K562 (cell line): ENCODE measurements at regions not wholly inside any gene's neighbourhood (a gene's known extent, or its start where the extent isn't known, plus 50 kb on each side); places are given as distances from the start of the nearest gene placed in this dataset.

ENCODE experiments used
- ARID2 ChIP-seq: fragments of 450-650 bp; IDR thresholded peaks from 2 replicates; pipeline ENCODE4 v1.6.1; 2017; ENCODE audit warnings: antibody characterized with exemption, mild to moderate bottlenecking
- CBFA2T2 ChIP-seq: fragments of 450-650 bp; conservative IDR thresholded peaks from 2 replicates; pipeline ENCODE4 v1.6.1; 2017; ENCODE audit warnings: mild to moderate bottlenecking
- CTBP1 ChIP-seq: fragments of 450-650 bp; IDR thresholded peaks from 2 replicates; pipeline ENCODE4 v1.6.1; 2016; ENCODE audit warnings: borderline replicate concordance
- DPF2 ChIP-seq: fragments of 450-650 bp; IDR thresholded peaks from 2 replicates; pipeline ENCODE4 v1.6.1; 2016
- ELK3 ChIP-seq: fragments of 450-650 bp; formaldehyde crosslinking; IDR thresholded peaks from 2 replicates; pipeline ENCODE4 v1.4.0; 2020; ENCODE audit warnings: mild to moderate bottlenecking
- ETV1 ChIP-seq: fragments of 450-650 bp; conservative IDR thresholded peaks from 2 replicates; pipeline ENCODE4 v1.6.1; 2016; ENCODE audit warnings: missing genetic modification characterization, control low read depth, low read depth, missing compliant biosample characterization
- HDAC3 ChIP-seq: fragments of 450-650 bp; IDR thresholded peaks from 2 replicates; pipeline ENCODE4 v1.6.1; 2018; ENCODE audit warnings: borderline replicate concordance, mild to moderate bottlenecking, moderate library complexity; ENCODE audit not compliant: partially characterized antibody
- KHSRP ChIP-seq: fragments of 450-650 bp; IDR thresholded peaks from 2 replicates; pipeline ENCODE4 v1.6.1; 2017
- MAFG ChIP-seq: fragments of 450-650 bp; conservative IDR thresholded peaks from 2 replicates; pipeline ENCODE4 v1.6.1; 2016; ENCODE audit warnings: missing genetic modification characterization, missing compliant biosample characterization
- NRF1 ChIP-seq, 2 experiments: fragments of 450-650 bp; IDR thresholded peaks in 1 of 2; conservative IDR thresholded peaks in 1 of 2; 2 replicates each; pipeline ENCODE4 v1.6.1; 2014; ENCODE audit warnings: mild to moderate bottlenecking in 2 of 2
- RERE ChIP-seq: sonication (generic); formaldehyde crosslinking; IDR thresholded peaks from 2 replicates; pipeline ENCODE4 v1.8.0; 2023; ENCODE audit warnings: missing genetic modification reagents, mild to moderate bottlenecking, borderline replicate concordance
- YY1 ChIP-seq, 3 experiments: IDR thresholded peaks; 2 replicates each; pipeline ENCODE4 v1.6.1; 2011; ENCODE audit warnings: low read length in 2 of 3, mild to moderate bottlenecking in 2 of 3, moderate library complexity in 2 of 3, borderline replicate concordance in 1 of 3, control low read depth in 1 of 3, low read depth in 1 of 3; ENCODE audit not compliant: insufficient read depth in 3 of 3, insufficient replicate concordance in 2 of 3, control insufficient read depth in 1 of 3, insufficient read length in 1 of 3; ENCODE audit errors: extremely low read depth in 1 of 3
- ZBTB2 ChIP-seq: fragments of 450-650 bp; IDR thresholded peaks from 2 replicates; pipeline ENCODE4 v1.6.1; 2016; ENCODE audit warnings: antibody characterized with exemption
- ZBTB8A ChIP-seq: fragments of 450-650 bp; IDR thresholded peaks from 2 replicates; pipeline ENCODE4 v1.6.1; 2018; ENCODE audit warnings: mild to moderate bottlenecking, moderate library complexity; ENCODE audit not compliant: partially characterized antibody
- ZNF589 ChIP-seq: fragments of 200-800 bp; sonication (Bioruptor generic); IDR thresholded peaks from 2 replicates; pipeline ENCODE4 v1.6.1; 2016; ENCODE audit warnings: low read depth, missing genetic modification characterization, missing compliant biosample characterization
- TF ChIP-seq, protein P1 (sequence below): fragments of 250-450 bp; sonication (Bioruptor Pico); IDR thresholded peaks from 2 replicates; pipeline ENCODE4 v1.8.0; 2021; ENCODE audit warnings: moderate library complexity, mild to moderate bottlenecking, inconsistent platforms
- TF ChIP-seq, protein P2 (sequence below): sonication (generic); formaldehyde crosslinking; IDR thresholded peaks from 2 replicates; pipeline ENCODE4 v1.9.0; 2022; ENCODE audit warnings: mild to moderate bottlenecking, missing genetic modification reagents
- TF ChIP-seq, protein P3 (sequence below): fragments of 450-650 bp; IDR thresholded peaks from 2 replicates; pipeline ENCODE4 v1.6.1; 2016; ENCODE audit warnings: missing biosample characterization, missing genetic modification characterization

DNA sequence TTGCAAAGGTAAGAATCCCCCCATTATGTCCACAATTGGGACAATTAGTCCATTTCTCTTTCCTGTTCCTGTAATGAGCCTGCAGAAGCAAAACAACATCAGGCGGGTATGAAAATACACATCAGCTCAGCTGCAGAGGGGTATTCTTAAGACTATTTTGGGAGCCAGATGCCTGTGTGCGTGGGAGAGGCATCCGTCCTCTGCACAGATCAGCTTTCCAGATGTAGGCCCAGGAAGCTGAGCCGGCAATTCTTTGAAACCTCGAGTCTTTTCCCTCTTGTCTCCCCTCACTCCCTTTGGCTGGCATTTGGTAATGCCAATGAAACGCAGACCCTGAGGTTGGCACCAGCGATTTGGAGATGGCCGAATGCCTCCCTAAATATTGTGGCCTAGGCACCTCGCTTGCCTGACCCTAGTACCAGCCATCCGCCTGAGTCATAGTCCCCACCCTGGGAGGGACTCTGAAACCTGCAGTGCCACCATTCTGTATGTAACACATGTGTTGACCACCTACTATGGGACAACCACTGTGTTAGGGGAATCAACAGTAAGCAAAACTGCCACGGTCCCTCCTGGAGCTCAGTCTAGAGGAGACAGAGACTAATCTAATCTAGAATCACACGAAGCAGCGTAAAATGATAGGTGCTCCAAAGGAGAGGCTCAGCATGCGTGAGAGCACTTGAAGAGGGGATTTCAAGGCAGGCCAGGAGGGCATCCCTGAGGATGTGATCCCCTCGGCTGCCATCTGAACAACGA lies 603.0 kb downstream of the MATN1 start (continued):
- TF ChIP-seq NRF1 (conservative IDR thresholded peaks at IDR 0.05 in 1 of 2, IDR thresholded peaks at IDR 0.05 in 1 of 2) (peak; percentile 30 to 37; a peak in 1 of 4 replicates), HDAC3 (no peak), ZBTB2 (no peak), ARID2 (no peak), ELK3 (CRISPR knock-in tag) (no peak), ZNF589 (CRISPR knock-in tag) (no peak), MAFG (tag) (peak; percentile 56), ETV1 (tag) (0 out of 2 replicates have a peak, but pooled peaks have one; percentile 30), ZBTB8A (no peak), RERE (CRISPR knock-in tag) (no peak), DPF2 (0 out of 2 replicates have a peak, but pooled peaks have one; percentile 14), YY1 (IDR thresholded peaks at IDR 0.05; ENCODE audit: borderline replicate concordance in 1 of 3, control insufficient read depth in 1 of 3, extremely low read depth in 1 of 3, insufficient read depth in 3 of 3, insufficient read length in 1 of 3, insufficient replicate concordance in 2 of 3, low read depth in 1 of 3, low read length in 2 of 3) (no peak), KHSRP (no peak), CTBP1 (peak; percentile 45), CBFA2T2 (peak; percentile 38)
- TF ChIP-seq, protein P1, sequence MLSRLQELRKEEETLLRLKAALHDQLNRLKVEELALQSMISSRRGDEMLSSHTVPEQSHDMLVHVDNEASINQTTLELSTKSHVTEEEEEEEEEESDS (CRISPR knock-in tag), result no peak
- TF ChIP-seq, protein P2, sequence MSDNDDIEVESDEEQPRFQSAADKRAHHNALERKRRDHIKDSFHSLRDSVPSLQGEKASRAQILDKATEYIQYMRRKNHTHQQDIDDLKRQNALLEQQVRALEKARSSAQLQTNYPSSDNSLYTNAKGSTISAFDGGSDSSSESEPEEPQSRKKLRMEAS (CRISPR knock-in tag), result no peak
- TF ChIP-seq, protein P3, sequence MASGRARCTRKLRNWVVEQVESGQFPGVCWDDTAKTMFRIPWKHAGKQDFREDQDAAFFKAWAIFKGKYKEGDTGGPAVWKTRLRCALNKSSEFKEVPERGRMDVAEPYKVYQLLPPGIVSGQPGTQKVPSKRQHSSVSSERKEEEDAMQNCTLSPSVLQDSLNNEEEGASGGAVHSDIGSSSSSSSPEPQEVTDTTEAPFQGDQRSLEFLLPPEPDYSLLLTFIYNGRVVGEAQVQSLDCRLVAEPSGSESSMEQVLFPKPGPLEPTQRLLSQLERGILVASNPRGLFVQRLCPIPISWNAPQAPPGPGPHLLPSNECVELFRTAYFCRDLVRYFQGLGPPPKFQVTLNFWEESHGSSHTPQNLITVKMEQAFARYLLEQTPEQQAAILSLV, result no peak
